Kasumi-1 (cell line): ENCODE measurements at regions not wholly inside any gene's neighbourhood (a gene's known extent, or its start where the extent isn't known, plus 50 kb on each side); places are given as distances from the start of the nearest gene placed in this dataset.

Experiments
- DNase-seq, 2 experiments: peaks; one replicate each; lab custom pipeline; 2025; lab: John Stamatoyannopoulos, UW

DNA sequence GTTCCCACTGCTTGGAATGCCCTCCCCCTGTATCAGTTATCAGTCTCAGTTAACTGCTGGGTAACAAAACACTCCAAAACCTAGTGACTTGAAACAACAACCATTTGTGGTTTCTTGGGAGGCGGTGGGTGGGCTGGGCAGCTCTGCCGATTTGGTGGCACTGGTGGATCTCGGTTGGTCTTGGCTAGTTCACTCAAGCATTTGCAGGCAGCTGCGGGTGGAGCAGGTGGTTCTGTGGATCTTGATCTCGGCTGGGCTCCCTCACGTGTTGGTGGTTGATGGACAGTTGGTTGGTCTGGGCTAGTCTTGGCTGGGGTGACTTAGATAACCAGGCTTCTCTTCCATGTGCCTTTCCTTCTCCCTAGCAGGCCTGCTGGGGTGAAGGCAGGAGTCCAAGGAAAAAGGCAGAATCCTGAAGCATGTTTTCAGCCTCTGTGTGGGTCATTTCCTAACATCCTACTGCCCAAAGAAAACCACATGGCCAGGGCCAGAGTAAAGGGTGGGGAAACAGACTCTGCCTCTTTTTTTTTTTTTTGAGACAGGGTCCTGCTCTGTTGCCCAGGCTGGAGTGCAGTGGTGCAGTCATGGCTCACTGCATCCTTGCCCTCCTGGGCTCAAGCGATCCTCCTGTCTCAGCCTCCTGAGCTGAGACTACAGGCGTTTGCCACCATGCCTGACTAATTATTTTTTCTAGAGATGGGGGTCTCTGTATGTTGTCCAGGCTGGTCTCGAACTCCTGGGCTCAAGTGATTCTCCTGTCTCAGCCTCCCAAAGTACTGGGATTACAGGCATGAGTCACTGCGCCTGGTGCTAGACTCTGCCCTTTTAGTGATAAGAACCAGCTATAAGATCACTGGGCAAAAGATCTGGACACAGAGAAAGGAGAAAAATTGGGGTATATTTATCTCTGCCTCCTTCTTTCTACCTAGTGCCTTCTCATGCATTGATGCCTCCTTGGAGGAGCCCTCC, 183.7 kb downstream of the RGS3 start:
- no peak for DNase-seq

DNA sequence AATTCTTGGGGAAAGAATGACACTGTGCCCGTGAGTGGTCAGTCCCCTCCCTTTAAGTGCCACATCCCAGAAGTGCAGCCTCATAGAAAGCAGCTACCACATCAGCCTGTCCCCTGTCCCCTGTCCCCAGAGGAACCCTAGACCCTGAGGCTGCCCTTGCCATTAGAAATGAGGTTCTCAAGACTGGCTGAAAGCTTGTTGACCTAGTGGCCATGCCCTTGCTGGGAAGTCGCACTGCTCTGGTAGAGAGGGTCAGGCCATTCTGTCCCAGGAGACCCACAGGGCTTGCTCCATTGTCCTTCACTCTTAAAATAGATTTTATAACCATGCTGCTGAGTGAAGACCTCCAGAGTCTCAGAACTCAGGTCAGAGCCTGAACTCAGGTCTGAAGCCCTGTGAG, 184.5 kb downstream of the RGS3 start:
- DNase-seq = no peak

DNA sequence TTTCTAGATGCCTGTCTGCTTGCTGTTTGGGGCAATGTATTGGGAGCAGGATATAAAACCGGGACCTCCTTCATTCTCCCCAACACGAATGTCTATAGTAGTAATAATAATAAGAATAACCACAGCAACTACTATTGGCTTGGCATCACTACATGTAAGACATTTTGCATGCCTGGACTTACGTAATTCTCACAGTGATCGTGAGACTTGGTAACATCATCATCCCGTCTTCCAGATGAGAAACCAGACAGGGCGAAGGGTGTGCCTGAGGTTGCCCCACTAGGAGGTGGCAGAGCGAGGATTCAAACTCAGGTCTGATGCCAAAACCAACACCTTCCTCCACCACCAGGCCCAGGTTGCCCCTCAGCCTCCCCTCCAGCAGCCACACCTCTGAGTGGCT, 185.1 kb downstream of the RGS3 start:
- no peak for DNase-seq

- DNase-seq = no peak
Observed at GRCh38 chr9:113649054-113649453, 185.5 kb downstream of the RGS3 start.

DNA sequence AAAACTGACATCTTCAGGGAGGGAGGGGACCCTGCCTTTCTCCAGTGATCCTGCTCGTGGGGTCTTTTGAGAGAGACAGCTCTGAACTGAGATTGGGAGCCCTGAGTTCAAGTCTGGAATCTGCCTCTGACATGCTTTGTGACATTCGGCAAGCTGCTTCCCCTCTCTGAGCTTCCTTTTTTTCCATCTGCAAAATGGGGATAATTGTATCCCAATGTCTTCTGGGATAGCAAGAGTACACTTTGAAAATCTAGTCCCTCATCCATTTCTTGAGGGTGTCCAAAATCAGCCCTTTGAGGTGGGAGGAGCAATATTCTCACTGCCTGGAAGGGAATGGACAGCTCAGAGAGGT, 186.3 kb downstream of the RGS3 start:
- DNase-seq = no peak

- DNase-seq = no peak
Observed at GRCh38 chr9:113650207-113651131, 186.9 kb downstream of the RGS3 start.

GRCh38 chr9:113651896-113652295, 188.4 kb downstream of the RGS3 start:
- DNase-seq = no peak

GRCh38 chr9:113652355-113653152, 189.0 kb downstream of the RGS3 start:
- DNase-seq = no peak

DNA sequence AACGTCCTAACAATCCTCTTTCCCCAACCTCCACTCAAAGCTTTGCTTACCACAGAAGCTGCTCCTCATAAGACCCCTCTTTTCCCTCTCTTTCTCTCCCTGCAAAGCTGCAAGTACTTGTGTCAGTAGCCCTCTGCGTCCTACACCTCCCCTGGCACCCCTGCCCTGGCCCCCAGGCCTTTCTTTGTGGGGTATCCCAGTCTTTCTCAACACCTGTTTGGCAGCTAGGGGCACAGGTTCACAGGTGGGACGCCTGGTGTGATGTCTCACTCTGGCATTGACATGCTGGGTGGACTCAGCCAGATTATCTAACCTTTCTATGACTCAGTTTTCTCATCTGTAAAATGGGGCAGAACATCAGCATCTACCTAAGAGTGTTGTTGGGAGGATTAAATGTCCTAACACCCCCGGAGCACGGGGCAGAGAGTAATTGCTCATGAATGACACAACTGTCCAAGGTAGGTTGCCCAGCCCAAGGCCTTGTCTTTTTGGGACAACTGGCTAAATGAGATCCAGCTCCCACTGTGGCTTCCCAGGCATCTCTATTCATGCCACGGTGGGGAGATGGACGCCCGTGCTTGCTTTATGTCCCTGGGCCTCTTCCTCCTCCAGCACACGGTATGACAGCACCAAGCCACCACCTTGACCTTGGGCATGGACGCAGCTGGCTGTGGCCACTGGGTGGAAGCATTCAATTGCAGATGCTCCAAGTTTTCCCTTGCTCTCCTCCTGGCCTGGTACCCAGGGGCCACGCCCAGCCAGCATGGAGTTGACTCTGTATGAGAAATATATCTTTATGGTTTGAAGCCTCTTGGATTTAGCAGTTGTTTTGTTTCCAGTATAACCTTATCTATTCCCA, 190.4 kb downstream of the RGS3 start:
- no peak for DNase-seq

DNA sequence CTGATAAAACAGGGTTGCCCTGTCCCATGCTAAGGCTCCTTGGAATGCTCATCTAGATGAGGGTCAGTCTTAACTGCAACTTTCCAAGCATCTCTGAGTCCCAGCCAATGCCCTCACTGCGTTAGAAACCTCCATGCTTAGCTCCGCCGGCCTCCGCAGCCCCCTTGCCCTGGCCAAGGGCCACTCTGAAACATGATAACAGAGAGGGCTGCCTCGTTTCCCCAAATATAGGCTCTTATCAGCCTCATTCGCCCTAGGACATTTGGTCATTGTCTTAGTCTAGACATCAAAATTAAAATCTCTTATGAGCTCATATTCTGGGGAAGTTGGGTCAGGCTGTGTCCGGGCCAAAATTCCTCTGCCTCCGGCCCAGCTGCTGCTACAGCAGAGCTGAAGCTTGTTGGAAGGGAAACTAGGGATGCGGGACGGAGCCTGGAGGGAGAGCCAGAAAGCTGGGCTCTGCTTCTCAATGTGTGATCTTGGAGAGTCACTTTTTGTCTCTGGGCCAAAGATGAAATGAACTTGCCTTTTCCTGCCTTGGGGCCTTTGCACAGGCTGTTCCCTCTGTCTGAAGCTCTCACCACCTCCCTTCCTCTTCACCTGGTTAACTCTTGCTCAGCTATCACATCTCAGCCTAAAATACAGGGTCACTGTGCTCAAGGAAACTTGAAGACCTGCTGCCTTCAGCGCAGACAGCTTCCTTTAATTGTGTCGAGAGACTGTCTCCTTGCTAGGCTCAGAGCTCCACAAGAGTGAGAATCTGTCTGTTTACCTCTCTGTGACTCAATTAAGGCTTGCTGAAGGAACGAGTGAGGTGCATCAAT, 191.3 kb downstream of the RGS3 start:
- DNase-seq = no peak

GRCh38 chr9:113656771-113657670, 193.5 kb downstream of the RGS3 start:
- no peak for DNase-seq

DNA sequence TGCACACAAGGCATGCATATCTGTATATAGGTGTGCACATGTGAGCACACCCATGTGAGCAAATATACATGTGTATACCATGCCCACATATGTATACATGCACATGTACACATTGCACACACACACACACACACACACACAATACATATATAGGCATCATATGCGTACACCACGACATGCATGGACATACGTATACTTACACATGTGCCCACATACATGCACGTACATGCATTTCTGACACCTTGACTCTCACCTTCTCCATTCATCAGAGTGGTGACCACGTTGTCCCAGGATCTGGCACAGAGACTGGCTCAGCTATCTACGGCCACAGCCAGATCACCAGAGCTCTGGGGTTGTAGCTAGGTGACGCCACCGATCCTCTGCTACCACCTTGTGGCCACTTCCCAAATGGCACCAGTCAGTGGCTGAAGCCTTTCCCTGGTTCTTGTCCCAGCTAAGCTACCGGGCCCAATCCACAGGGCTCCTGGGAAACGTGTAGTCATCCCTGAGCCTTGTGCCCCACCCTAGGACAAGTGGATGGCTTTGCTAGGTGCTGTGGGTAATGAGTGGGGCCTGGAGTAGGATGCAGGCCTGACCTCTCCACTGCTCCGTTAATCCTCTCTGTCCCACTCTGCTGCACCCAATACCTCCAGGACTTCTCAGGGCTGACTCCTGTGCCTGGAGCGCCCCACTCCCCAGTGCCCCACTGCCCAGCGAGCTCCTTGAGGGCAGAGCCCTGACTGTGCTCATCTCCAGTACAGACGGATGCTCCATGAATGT, 194.4 kb downstream of the RGS3 start:
- DNase-seq = peak; percentile 79 to 84

DNA sequence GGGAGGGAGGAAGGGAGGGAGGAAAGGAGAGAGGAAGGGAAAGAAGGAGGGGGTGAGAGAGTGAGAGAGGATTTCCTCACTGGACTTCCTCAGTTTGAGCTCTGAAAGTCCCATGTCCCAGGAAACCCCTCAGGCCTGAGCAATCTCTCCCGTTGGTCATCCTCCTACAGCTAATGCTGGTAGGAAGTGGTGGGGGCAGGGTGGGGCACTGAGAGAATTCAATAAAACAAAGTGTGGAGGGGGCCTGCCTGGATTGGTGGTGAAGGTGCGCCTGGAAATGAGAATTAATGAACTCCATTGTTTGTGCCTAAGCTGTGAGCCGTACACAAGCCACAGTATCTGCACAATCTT, 195.0 kb downstream of the RGS3 start:
- no peak for DNase-seq

DNA sequence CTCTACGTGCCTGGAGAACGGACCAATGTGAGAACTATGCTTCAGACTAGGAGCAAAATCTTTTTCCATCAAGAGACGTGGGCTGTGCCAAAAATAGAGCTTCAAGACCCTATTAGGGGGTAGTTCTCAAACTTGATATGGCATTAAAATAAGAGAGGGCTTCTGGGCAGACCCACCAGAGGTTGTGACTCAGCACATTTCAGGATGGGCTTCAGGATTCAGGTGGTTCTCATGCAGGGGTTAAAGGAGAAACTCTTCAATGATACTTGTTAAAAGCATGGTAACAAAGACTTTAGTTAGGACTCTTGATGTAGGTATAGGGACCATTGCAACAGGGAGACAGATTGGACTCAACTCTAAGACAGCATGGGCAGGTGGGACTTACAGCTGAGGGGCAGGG, 195.5 kb downstream of the RGS3 start:
- no peak for DNase-seq

DNA sequence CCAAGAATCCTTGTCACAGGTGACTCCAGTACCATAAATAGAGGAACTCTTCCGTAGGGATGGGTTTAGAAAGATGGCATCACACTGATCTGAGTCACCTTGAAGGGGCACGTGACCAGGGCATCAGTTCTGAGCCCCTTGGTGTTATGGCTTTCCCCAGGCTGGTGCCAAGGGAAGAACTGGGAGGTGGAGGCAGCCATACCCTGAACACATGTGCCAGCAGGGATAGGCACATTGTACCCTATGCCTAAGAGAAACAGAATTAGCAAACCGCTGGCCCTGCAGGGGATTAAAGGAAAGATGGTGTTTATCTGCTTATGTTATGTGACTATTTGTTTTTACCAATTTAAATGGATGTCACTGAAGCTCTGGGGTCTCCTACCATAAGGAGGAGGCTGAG, 196.2 kb downstream of the RGS3 start:
- no peak for DNase-seq

DNA sequence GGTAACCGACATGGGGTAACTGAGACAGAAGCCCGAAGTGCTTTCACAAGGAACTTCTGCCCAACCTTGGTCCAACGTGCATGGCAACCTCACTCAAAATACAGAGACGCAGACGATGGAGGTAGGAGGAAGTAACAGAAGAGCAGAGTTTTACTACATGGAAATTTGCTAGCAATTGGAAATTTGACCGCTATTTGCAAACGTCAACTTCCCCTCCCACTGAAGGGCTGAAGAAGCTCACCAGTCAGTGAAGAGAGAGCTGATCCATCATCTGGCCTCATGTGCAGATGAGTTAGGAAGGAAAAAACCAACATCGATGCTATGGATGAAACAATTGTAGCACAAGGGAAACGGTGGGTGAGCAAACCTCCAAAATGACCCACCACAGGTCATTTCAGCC, 196.7 kb downstream of the RGS3 start:
- DNase-seq = peak; percentile 4 to 11

DNA sequence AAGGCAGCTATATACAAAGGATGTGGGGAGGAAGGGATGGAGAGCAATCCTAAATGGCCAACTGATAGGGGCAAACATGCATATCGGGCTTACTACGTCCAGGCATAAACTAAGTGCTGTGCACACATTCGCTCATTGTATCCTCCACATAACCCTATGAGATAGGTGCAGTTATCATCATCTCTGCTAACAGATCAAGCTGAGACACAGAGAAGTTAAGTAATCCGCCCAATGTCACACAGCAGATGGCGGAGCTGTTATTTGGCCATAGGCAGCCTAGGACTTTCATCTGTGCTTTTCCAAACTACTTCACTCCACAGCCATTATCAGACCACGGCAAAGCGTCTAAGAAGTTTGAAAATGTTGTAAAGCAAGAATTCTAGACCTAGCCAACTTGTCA, 197.5 kb downstream of the RGS3 start:
- DNase-seq = no peak

DNA sequence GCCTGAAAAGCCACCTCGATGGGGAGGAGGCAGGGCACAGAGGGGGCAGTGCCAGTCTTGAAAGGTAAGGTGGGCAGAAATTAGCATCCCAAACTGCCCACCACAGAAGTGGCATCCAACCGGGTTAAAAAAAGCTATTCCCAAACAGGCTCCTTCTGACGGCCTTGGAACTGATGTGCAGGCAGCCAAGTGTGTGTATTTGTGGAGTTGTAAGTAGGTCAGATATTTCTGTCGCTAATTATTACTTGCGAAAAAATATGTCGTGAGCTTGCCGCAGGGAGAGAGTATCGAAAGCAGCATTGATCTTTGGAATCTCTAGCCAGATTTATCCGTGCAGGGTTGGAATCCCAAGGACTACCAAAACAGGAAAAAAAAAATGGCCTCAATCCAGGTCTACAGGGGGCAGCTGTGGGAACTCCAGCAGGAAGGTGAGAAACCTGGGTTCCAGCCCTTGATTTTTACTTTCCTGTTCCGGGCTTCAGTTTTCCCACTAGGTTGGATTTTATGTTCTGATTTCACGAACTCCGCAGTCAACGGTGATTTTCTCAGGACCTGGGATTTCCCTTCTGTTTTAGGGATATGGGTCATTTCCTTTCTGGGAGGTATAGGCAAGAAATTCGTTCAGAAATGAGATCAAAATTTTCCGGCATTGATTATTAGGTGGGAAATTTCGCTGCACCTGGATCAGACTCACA, 200.8 kb downstream of the RGS3 start:
- DNase-seq = no peak
